Muscle of leg (tissue), 3 donors: ENCODE measurements at regions not wholly inside any gene's neighbourhood (a gene's known extent, or its start where the extent isn't known, plus 50 kb on each side); places are given as distances from the start of the nearest gene placed in this dataset.

Source experiments
- DNase-seq: peaks from one replicate; pipeline ENCODE4 v3.0.0; 2013
- H3K27ac ChIP-seq: one replicate; pipeline ENCODE4 v1.5.1; 2013; ENCODE audit warnings: mild to moderate bottlenecking, low read length, control low read depth
- H3K27me3 ChIP-seq: one replicate; pipeline ENCODE4 v1.6.1; 2013; ENCODE audit warnings: low read length; ENCODE audit not compliant: control insufficient read depth, insufficient read depth
- H3K36me3 ChIP-seq: one replicate; pipeline ENCODE4 v1.6.1; 2013; ENCODE audit warnings: low read length; ENCODE audit not compliant: control insufficient read depth, insufficient read depth
- H3K4me1 ChIP-seq: one replicate; pipeline ENCODE4 v1.6.1; 2013; ENCODE audit warnings: low read length; ENCODE audit not compliant: control insufficient read depth, insufficient read depth
- H3K4me3 ChIP-seq: one replicate; pipeline ENCODE4 v1.5.1; 2013; ENCODE audit warnings: low read length, control low read depth
- H3K9me3 ChIP-seq: replicated peaks from 2 replicates; pipeline ENCODE4 v1.6.1; 2013; ENCODE audit warnings: low read depth, low read length; ENCODE audit not compliant: control insufficient read depth
- WGBS: methylation state at CpG from one replicate; pipeline ENCODE4 v1.1.5; 2013; ENCODE audit warnings: missing lambda C conversion rate; ENCODE audit not compliant: insufficient coverage; 5-methylcytosine and 5-hydroxymethylcytosine counted together

- Histone ChIP-seq H3K27ac (no peak overlapping the region), H3K4me3 (no peak overlapping the region), H3K4me1 (no peaks in the 10 kb centered on the region), H3K36me3 (no peaks in the 10 kb centered on the region), H3K9me3 (no peaks in the 10 kb centered on the region), H3K27me3 (peaks cover 3% of the 10 kb centered on the region)
- WGBS = 47% methylated on average over 4 of the region's 6 CpGs
- no peak for DNase-seq
Measured at GRCh38 chr2:109070290-109070689, 58.7 kb upstream of the SH3RF3 start.

GRCh38 chr2:109069331-109070194 lies 59.4 kb upstream of the SH3RF3 start:
- no peaks in the 10 kb centered on the region for H3K36me3 ChIP-seq
- H3K4me1 ChIP-seq = no peaks in the 10 kb centered on the region
- peaks cover 5% of the 10 kb centered on the region for H3K27me3 ChIP-seq
- no peak overlapping the region for H3K4me3 ChIP-seq
- 29% methylated on average over 6 of the region's 9 CpGs for WGBS
- no peak for DNase-seq
- no peak overlapping the region for H3K27ac ChIP-seq
- H3K9me3 ChIP-seq = no peaks in the 10 kb centered on the region

GRCh38 chr2:109068811-109069210 lies 60.2 kb upstream of the SH3RF3 start:
- Histone ChIP-seq H3K27ac (no peak overlapping the region), H3K9me3 (no peaks in the 10 kb centered on the region), H3K36me3 (no peaks in the 10 kb centered on the region), H3K4me1 (no peaks in the 10 kb centered on the region), H3K27me3 (peaks cover 5% of the 10 kb centered on the region), H3K4me3 (no peak overlapping the region)
- WGBS = no CpG with 5 or more reads among the region's 2 CpGs
- DNase-seq = no peak

- peaks cover 8% of the 10 kb centered on the region for H3K27me3 ChIP-seq
- H3K4me1 ChIP-seq = no peaks in the 10 kb centered on the region
- no peak overlapping the region for H3K27ac ChIP-seq
- WGBS = 61% methylated on average over 5 of the region's 5 CpGs
- H3K4me3 ChIP-seq = no peak overlapping the region
- H3K9me3 ChIP-seq = no peaks in the 10 kb centered on the region
- H3K36me3 ChIP-seq = no peaks in the 10 kb centered on the region
- DNase-seq = no peak
Measured at GRCh38 chr2:109067631-109068125, 61.3 kb upstream of the SH3RF3 start.

GRCh38 chr2:109066917-109067597 lies 61.9 kb upstream of the SH3RF3 start:
- H3K9me3 ChIP-seq = no peaks in the 10 kb centered on the region
- no peak for DNase-seq
- 87% methylated on average over 12 of the region's 19 CpGs for WGBS
- peaks cover 8% of the 10 kb centered on the region for H3K27me3 ChIP-seq
- no peaks in the 10 kb centered on the region for H3K4me1 ChIP-seq
- H3K36me3 ChIP-seq = no peaks in the 10 kb centered on the region
- no peak overlapping the region for H3K4me3 ChIP-seq
- H3K27ac ChIP-seq = no peak overlapping the region

GRCh38 chr2:109066501-109066900 lies 62.5 kb upstream of the SH3RF3 start:
- H3K27ac ChIP-seq = no peak overlapping the region
- WGBS = 84% methylated on average over 7 of the region's 7 CpGs
- peaks cover 8% of the 10 kb centered on the region for H3K27me3 ChIP-seq
- DNase-seq = no peak
- no peaks in the 10 kb centered on the region for H3K9me3 ChIP-seq
- H3K4me1 ChIP-seq = no peaks in the 10 kb centered on the region
- no peak overlapping the region for H3K4me3 ChIP-seq
- H3K36me3 ChIP-seq = no peaks in the 10 kb centered on the region

GRCh38 chr2:109065391-109065734 lies 63.6 kb upstream of the SH3RF3 start:
- no peaks in the 10 kb centered on the region for H3K9me3 ChIP-seq
- H3K27me3 ChIP-seq = peaks cover 8% of the 10 kb centered on the region
- no peaks in the 10 kb centered on the region for H3K4me1 ChIP-seq
- peak; percentile 25 for DNase-seq
- whole genome bisulfite sequencing = 40% methylated on average over 6 of the region's 7 CpGs
- H3K27ac ChIP-seq = no peak overlapping the region
- H3K4me3 ChIP-seq = no peak overlapping the region
- no peaks in the 10 kb centered on the region for H3K36me3 ChIP-seq

GRCh38 chr2:109064660-109065390 lies 64.2 kb upstream of the SH3RF3 start:
- H3K27ac ChIP-seq = no peak overlapping the region
- DNase-seq = no peak
- H3K9me3 ChIP-seq = no peaks in the 10 kb centered on the region
- H3K36me3 ChIP-seq = no peaks in the 10 kb centered on the region
- WGBS = 86% methylated on average over 2 of the region's 4 CpGs
- H3K4me1 ChIP-seq = no peaks in the 10 kb centered on the region
- no peak overlapping the region for H3K4me3 ChIP-seq
- peaks cover 8% of the 10 kb centered on the region for H3K27me3 ChIP-seq

GRCh38 chr2:109062859-109063700 lies 65.9 kb upstream of the SH3RF3 start:
- Histone ChIP-seq H3K36me3 (no peaks in the 10 kb centered on the region), H3K27ac (no peak overlapping the region), H3K27me3 (peaks cover 8% of the 10 kb centered on the region), H3K4me1 (peaks cover 2% of the 10 kb centered on the region), H3K9me3 (no peaks in the 10 kb centered on the region), H3K4me3 (no peak overlapping the region)
- no peak for DNase-seq
- WGBS = 43% methylated on average over 15 of the region's 19 CpGs
